ENCODE measurements at regions not wholly inside any gene's neighbourhood (a gene's known extent, or its start where the extent isn't known, plus 50 kb on each side); places are given as distances from the start of the nearest gene placed in this dataset.

- TF ChIP-seq CTCF (conservative IDR thresholded peaks at IDR 0.05; ENCODE audit: low read length) (no peak), EZH2phosphoT487 (IDR thresholded peaks at IDR 0.05; ENCODE audit: borderline replicate concordance, low read depth, low read length) (no peak)
Observed at GRCh38 chr22:25396615-25397200, 167.8 kb upstream of the GRK3 start.

All from OCI-LY7 (cell line).